ENCODE measurements at regions not wholly inside any gene's neighbourhood (a gene's known extent, or its start where the extent isn't known, plus 50 kb on each side); places are given as distances from the start of the nearest gene placed in this dataset.

DNA sequence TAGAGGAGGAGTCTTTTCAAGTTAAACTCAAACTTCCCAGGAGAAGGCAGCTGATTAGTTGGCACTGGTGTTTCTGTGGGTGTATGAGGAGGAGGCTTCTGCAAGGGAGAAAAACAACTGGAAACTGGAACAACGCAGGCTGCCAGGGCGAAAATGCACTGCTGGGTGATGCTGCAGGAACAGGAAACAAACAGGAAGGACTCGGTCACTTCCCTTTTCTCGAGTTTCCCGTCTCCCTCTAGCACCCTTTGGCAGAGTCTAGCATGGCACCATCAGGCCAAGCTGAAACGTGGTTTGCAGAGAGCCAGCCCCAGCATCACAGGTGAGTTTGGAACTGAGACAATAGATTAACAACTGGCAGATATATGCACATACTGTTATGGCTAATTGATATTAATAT is 77.5 kb upstream of the CAST start:
- no peak for DNase-seq (ENCODE audit: low read depth in 2 of 2)

DNA sequence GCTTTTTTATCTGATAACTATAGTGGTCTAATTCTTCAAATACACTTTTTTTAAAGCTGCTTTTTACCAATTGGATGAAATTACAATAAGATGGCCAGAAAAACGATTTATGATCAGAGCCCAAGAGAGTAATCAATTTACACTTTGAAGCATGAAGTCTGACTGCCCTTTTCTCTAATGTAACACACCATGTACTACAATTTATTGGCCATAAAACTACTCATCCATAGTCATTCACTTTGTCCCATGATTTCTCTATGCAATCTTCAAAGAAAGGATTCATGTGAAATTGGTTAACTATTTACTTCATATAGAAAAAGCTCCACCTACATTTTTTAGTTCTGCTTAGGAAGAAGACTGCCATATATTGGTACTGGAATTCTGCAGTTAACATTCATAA is 73.6 kb upstream of the CAST start:
- no peak for DNase-seq (ENCODE audit: low read depth in 2 of 2)

DNA sequence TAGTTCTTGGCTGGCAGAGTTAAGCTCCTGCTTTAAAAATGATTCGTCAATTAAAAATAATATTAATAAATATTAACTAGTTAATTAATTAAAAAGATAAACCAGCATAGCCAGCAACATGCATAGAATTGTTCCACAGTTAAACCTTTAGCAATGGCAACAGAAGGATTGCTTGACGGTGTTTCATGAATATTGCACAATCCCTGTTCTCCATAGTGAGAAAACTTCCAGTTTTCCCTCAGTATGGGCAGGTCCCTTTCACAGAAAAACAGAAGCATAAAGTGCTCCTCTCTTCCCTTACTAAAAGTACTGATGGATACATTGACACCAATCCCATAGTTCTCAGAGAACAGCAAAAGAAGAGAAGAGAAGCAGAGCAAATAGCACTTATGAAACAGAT is 71.4 kb upstream of the CAST start:
- no peak for DNase-seq (ENCODE audit: low read depth in 2 of 2)

DNA sequence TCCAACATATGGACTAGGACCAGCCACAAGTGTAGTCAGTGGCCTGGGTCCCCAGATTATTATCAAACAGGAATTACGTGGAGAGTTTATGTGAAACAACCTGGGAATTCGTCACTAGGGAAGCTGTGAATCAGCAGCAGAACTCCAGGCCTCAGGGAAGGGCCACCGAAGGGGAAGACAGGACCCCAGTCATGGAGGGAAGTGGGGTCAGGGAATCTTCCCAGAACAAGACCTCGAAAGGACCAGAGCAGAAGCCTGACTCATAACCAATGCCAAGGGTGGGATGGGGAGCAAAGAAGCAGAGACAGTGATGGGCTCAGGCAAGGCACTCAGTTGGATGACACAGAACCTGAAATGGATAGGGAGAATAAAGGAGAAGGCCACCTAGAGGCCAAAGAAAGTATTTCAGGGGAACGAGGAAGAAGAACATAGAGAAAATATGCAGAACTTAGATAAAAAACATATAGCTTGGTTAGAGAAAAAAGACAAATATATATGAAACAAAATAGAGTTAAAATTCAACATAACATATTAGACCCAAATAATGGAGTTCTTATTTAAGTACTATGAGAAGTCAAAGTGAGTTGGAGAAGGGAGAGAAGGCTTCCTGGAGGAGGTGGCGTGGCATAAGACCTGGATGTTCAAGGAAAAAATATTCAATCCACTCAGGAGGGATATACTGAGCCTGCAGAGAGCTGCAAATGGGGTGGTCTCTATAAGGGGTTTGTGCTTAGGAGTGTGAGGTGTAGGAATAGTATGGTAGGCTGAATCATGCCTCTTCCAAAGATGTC is 66.7 kb upstream of the CAST start:
- DNase-seq (ENCODE audit: low read depth in 2 of 2) = no peak

DNA sequence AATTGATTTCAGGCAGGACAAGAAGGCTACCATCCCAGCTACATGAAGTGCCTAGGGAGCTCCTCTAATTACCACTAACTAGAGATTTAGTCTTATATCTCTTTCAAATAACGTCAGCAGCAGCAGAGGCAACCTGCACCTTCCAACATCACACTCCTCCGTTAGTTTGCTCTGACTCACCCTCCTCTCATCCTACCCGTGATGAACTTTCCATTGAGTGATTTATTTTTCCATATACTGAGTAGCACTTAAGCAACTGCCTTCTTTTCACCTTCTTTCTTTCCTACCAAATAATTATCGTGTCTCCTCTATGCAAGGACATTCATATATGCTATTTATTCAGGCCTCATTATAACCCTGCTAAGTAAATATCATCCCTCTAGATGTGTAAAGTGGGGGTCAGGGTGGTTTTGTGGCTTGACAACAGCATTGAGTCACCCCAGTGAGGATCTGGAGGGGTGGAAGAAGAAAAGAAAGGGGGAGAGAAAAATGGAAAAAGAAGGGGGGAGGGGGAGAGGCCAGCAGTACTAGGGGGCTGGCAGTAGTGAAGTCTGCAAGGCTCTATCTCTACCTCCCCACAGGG is 64.6 kb upstream of the CAST start:
- no peak for DNase-seq (ENCODE audit: low read depth in 2 of 2)

DNA sequence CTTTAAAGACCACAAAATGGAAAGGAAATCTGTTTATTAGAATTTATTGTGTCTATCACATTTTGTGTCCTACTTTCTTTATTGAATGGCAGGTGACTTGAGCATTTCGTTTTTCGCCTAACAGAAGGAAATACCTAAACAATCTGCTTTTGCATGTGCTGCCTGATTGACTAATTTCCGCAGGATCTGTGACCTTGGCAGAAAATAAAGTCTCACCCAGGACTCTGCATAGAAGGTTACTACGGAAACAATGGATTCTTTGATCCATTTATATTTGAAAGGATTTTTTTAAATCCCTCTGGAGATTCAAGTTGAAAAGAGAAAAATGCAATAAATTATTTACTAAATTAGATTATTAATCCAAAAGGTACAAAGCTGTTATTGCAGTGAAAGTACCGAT is 61.0 kb upstream of the CAST start:
- no peak for DNase-seq (ENCODE audit: low read depth in 2 of 2)

DNA sequence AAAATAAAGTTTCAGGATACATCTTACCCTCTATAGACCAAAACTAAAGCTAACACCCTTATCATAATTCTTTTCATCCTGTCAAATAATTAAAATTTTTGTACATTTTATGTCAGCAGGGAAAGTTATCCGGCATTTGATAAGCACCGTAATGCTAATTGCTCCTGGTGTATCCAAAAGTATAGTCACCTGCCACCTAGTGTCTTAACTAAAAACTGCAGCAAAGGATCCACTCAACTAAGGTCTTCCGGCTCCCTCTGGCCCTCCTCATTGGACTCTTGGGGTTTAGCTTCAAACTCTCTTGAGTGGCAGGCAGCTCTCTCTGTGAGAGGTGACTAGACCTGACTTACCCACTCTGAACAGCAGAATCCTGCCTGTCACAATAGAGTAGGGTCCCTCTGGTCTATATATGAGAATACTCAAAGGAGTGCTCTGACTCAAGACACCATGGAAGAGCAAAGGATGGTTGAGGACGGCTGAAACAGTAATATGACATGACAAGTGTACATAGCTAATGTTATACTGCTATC is 60.4 kb upstream of the CAST start:
- peak in 1 of 2 donors; percentile 27 for DNase-seq (ENCODE audit: low read depth in 2 of 2)

DNA sequence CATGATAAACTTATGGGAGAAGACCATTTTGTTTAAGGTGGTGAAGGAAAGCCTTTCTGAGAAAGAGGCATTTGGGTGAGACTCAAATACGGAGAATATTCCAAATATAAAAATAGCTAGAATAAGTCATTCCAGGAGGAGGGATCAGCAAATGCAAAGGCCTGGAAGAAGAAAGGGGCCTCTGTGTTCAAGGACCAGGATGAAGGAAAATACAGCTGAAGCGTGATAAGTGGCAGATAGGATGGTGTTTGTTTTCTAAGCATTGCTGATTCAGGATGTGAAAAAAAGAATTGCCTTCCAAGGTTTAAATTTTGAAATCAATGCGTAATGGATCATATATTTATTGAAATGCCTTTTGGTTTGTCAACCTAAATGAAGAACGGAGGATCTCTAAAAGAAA is 59.4 kb upstream of the CAST start:
- no peak for DNase-seq (ENCODE audit: low read depth in 2 of 2)

DNA sequence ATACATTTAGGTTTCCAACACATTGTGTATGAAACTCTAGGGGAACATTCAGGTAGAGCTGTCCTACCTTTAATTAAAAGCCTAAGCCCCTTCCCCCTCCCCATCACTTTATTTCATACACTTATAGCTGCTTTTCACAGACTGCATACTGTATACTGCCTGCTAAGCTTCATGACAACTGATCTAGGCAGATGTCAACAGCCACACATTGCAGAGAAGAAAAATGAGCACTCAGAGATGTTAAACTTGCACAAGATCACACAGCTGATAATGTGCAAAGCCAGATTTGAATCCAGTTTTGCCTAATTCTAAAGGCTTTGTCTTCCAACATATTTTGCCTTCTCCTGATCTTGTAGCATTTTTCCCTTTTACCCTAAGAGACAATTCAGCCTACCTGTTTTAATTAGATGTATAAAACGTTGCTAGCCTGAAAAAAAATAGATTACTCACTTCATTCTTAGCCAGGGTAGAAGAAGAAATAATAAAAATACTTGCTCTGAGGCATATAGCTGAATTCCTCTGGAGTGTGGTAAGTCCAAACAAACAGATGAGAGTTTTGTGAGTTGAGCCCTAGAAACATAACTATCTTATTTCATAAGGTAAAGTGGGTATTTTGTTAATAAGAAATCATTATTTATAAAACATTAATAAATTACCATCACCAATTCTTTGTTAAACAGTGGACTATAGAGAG is 56.9 kb upstream of the CAST start:
- DNase-seq (ENCODE audit: low read depth in 2 of 2) = no peak

DNA sequence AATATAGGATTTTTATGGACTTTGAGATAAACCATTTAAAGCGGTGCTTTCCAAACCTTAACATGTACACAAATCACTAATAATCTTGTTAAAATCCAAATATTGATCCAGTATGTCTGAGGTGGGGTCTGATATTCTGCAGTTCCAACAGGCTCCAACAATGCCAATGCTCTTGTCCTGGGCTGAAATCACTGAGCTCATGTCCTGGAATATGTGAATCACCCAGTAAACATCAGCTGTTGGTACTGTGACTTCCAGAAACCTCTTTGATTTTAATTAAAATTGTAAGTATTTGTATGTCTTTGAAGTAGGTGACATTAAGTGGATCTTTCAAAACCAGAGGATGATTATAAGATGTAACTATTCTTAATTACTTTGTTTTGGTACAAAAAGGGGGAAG is 52.8 kb upstream of the CAST start:
- DNase-seq (ENCODE audit: low read depth in 2 of 2) = no peak

DNA sequence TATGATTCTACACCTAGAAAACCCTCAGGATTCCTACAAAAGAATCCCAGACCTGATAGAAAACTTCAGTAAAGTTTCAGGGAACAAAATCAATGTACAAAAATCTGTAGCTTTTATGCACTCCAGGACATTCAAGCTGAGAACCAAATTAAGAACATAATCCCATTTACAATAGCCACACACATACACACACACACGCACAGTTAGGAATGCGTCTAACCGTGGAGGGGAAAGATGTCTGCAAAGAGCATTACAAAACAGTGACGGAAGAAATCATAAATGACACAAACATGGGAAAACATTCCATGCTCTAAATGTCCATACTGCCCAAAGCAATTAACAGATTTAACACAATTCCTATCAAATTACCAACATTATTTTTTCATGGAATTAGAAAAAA is 51.4 kb upstream of the CAST start:
- DNase-seq (ENCODE audit: low read depth in 2 of 2) = no peak

DNA sequence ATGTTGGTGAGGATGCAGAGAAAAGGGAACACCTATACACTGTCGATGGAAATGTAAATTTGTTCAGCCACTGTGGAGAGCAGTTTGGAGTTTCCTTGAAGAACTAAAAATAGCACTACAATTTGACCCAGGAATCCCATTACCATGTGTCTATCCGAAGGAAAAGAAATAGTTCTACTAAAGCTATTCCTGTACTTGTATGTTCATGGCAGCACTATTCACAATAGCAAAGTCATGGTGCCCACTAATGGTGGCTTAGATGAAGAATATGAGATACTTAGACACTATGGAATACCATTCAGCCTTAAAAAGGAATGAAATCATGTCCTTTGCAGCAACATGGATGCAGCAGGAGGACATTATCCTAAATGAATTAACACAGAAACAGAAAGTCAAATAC is 50.2 kb upstream of the CAST start:
- no peak for DNase-seq (ENCODE audit: low read depth in 2 of 2)

Measured in stimulated activated CD8-positive, alpha-beta memory T cell treated with anti-CD3 and anti-CD28 coated beads, Interleukin-7, amount 100 ng/mL, for 4 hours (primary cell).